Liver (tissue), 3 donors: ENCODE measurements at regions not wholly inside any gene's neighbourhood (a gene's known extent, or its start where the extent isn't known, plus 50 kb on each side); places are given as distances from the start of the nearest gene placed in this dataset.

Source experiments
- RAD21 ChIP-seq, 2 donors: IDR thresholded peaks; 2 replicates each; pipeline ENCODE4 v1.6.1; 2016; ENCODE audit warnings: antibody characterized with exemption in 2 of 2, mild to moderate bottlenecking in 2 of 2
- YY1 ChIP-seq: IDR thresholded peaks from 2 replicates; pipeline ENCODE4 v1.6.1; 2016; ENCODE audit warnings: antibody characterized with exemption, mild to moderate bottlenecking
- TF ChIP-seq, protein P1 (sequence below): fragments of 150-350 bp; IDR thresholded peaks from 2 replicates; pipeline ENCODE4 v1.5.1; 2017; ENCODE audit warnings: improper control_type of control experiment, low read depth, low read length; ENCODE audit not compliant: missing input control
- TF ChIP-seq, protein P2 (sequence below): IDR thresholded peaks from 2 replicates; pipeline ENCODE4 v1.6.1; 2016; ENCODE audit warnings: antibody characterized with exemption, mild to moderate bottlenecking
- TF ChIP-seq, protein P3 (sequence below): IDR thresholded peaks from 2 replicates; pipeline ENCODE4 v1.6.1; 2016; ENCODE audit warnings: antibody characterized with exemption
- TF ChIP-seq, protein P4 (sequence below): IDR thresholded peaks from 2 replicates; pipeline ENCODE4 v1.6.1; 2016; ENCODE audit warnings: antibody characterized with exemption
- donor health status: healthy.
- donor health status: healthy.

DNA sequence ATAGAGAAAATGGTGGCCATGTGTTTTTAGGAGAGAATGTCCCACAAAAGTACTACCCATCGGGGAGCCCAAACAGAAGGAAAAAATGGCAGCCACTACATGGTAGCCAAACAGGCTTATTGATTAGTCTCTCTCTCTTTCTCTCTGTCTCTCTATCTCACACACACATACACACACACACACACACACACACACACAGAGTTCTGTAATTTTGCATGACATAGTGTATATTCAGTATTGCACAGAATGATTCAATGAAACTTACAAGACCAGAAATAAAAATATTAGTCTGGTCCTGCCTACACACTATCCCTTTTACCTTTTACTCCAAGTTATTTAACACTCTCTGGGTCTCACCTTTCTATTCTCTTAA lies 124.8 kb upstream of the SLC39A10 start:
- TF ChIP-seq, protein P1, sequence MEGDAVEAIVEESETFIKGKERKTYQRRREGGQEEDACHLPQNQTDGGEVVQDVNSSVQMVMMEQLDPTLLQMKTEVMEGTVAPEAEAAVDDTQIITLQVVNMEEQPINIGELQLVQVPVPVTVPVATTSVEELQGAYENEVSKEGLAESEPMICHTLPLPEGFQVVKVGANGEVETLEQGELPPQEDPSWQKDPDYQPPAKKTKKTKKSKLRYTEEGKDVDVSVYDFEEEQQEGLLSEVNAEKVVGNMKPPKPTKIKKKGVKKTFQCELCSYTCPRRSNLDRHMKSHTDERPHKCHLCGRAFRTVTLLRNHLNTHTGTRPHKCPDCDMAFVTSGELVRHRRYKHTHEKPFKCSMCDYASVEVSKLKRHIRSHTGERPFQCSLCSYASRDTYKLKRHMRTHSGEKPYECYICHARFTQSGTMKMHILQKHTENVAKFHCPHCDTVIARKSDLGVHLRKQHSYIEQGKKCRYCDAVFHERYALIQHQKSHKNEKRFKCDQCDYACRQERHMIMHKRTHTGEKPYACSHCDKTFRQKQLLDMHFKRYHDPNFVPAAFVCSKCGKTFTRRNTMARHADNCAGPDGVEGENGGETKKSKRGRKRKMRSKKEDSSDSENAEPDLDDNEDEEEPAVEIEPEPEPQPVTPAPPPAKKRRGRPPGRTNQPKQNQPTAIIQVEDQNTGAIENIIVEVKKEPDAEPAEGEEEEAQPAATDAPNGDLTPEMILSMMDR: no peak
- TF ChIP-seq YY1 (no peak), RAD21 (IDR thresholded peaks at IDR 0.05) (no peak)
- TF ChIP-seq, protein P2, sequence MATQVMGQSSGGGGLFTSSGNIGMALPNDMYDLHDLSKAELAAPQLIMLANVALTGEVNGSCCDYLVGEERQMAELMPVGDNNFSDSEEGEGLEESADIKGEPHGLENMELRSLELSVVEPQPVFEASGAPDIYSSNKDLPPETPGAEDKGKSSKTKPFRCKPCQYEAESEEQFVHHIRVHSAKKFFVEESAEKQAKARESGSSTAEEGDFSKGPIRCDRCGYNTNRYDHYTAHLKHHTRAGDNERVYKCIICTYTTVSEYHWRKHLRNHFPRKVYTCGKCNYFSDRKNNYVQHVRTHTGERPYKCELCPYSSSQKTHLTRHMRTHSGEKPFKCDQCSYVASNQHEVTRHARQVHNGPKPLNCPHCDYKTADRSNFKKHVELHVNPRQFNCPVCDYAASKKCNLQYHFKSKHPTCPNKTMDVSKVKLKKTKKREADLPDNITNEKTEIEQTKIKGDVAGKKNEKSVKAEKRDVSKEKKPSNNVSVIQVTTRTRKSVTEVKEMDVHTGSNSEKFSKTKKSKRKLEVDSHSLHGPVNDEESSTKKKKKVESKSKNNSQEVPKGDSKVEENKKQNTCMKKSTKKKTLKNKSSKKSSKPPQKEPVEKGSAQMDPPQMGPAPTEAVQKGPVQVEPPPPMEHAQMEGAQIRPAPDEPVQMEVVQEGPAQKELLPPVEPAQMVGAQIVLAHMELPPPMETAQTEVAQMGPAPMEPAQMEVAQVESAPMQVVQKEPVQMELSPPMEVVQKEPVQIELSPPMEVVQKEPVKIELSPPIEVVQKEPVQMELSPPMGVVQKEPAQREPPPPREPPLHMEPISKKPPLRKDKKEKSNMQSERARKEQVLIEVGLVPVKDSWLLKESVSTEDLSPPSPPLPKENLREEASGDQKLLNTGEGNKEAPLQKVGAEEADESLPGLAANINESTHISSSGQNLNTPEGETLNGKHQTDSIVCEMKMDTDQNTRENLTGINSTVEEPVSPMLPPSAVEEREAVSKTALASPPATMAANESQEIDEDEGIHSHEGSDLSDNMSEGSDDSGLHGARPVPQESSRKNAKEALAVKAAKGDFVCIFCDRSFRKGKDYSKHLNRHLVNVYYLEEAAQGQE: no peak
- TF ChIP-seq, protein P3, sequence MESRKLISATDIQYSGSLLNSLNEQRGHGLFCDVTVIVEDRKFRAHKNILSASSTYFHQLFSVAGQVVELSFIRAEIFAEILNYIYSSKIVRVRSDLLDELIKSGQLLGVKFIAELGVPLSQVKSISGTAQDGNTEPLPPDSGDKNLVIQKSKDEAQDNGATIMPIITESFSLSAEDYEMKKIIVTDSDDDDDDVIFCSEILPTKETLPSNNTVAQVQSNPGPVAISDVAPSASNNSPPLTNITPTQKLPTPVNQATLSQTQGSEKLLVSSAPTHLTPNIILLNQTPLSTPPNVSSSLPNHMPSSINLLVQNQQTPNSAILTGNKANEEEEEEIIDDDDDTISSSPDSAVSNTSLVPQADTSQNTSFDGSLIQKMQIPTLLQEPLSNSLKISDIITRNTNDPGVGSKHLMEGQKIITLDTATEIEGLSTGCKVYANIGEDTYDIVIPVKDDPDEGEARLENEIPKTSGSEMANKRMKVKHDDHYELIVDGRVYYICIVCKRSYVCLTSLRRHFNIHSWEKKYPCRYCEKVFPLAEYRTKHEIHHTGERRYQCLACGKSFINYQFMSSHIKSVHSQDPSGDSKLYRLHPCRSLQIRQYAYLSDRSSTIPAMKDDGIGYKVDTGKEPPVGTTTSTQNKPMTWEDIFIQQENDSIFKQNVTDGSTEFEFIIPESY: no peak
- TF ChIP-seq, protein P4, sequence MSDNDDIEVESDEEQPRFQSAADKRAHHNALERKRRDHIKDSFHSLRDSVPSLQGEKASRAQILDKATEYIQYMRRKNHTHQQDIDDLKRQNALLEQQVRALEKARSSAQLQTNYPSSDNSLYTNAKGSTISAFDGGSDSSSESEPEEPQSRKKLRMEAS: no peak
